ENCODE measurements at regions not wholly inside any gene's neighbourhood (a gene's known extent, or its start where the extent isn't known, plus 50 kb on each side); places are given as distances from the start of the nearest gene placed in this dataset.
"Not testable (repeated sequence)": the region's sequence is repeated elsewhere in the genome, so short reads cannot be mapped to it uniquely, and the experiment has no call there.

DNA sequence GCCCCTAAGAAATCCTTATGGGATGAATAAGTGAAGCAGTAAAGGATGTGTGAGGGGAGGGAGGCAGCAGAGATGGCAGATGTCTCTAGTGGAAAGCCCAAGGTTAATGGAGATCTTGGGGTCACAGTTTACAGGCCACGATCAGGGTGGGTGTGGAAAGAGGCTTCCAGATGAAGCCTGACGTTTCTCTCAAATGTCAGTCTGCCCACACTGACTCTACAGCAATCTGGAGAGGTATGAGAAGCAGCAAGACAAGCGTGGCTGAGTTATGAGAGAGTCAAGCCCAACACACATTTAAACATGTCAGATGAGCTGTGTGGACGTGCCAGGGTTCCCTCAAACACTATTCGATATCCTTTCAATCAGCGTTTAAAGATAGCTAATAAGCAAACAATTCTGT, 308.2 kb downstream of the BCL2L11 start:
- H4K91ac ChIP-seq (ENCODE audit: low read length); H4K8ac ChIP-seq (ENCODE audit: low read length); H3K36me3 ChIP-seq (ENCODE audit: control insufficient read depth in 1 of 2, insufficient read depth in 2 of 2, low read depth in 1 of 2, low read length in 2 of 2); H3K4ac ChIP-seq (ENCODE audit: low read depth in 1 of 2, low read length in 2 of 2); H3K4me2 ChIP-seq (ENCODE audit: low read length, poor library complexity, severe bottlenecking); H3K27ac ChIP-seq (ENCODE audit: low read length, poor library complexity, severe bottlenecking); H2BK15ac ChIP-seq (ENCODE audit: low read depth, poor library complexity, severe bottlenecking); H2AK5ac ChIP-seq (ENCODE audit: low read length, severe bottlenecking); DNase-seq; H3K9me3 ChIP-seq (ENCODE audit: control insufficient read depth, low read length); H3K9ac ChIP-seq (ENCODE audit: low read length); H3K18ac ChIP-seq (ENCODE audit: low read depth in 1 of 2, low read length in 2 of 2); H3K14ac ChIP-seq (ENCODE audit: low read length in 2 of 2); H2BK5ac ChIP-seq (ENCODE audit: low read depth, low read length, poor library complexity, severe bottlenecking); H3K79me1 ChIP-seq (replicated peaks; ENCODE audit: low read length, poor library complexity, severe bottlenecking); H3K4me1 ChIP-seq (ENCODE audit: control insufficient read depth, insufficient read depth, low read depth, low read length); H2BK12ac ChIP-seq (ENCODE audit: low read length in 2 of 2); H3K27me3 ChIP-seq (ENCODE audit: control insufficient read depth in 1 of 2, insufficient read depth in 1 of 2, low read length in 2 of 2); H2AFZ ChIP-seq (ENCODE audit: low read depth, low read length); H3K4me3 ChIP-seq (ENCODE audit: insufficient read depth in 1 of 2, low read depth in 1 of 2, low read length in 2 of 2); H2BK120ac ChIP-seq (ENCODE audit: low read depth, low read length); H3K23ac ChIP-seq (ENCODE audit: low read length in 2 of 2): not testable (repeated sequence)
- WGBS, result 93% methylated on average over 2 of the region's 6 CpGs

DNA sequence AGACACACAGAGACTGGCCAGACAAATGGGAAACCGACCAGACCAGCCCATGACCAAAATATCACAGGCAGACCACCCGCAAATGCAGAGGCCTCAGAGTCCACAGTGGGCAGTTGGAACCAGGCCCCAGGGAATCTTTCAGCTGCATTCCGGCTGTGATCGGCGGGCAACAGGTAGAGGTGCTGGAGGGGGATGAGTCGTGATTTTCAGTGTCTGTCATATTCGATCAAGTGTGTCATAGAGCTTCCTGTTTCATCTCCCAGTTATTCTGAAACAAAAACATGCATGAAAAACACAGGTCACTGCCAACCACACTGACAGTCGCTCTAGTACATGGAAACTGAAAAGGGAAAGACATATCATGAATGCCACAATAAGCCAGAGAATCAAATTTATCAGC, 308.6 kb downstream of the BCL2L11 start:
- not testable (repeated sequence) for H2BK120ac ChIP-seq (ENCODE audit: low read depth, low read length); H2AFZ ChIP-seq (ENCODE audit: low read depth, low read length); H3K79me1 ChIP-seq (replicated peaks; ENCODE audit: low read length, poor library complexity, severe bottlenecking); H2BK12ac ChIP-seq (ENCODE audit: low read length in 2 of 2); H3K18ac ChIP-seq (ENCODE audit: low read depth in 1 of 2, low read length in 2 of 2); H2BK15ac ChIP-seq (ENCODE audit: low read depth, poor library complexity, severe bottlenecking); H2BK5ac ChIP-seq (ENCODE audit: low read depth, low read length, poor library complexity, severe bottlenecking); H3K4me3 ChIP-seq (ENCODE audit: insufficient read depth in 1 of 2, low read depth in 1 of 2, low read length in 2 of 2); H3K4me2 ChIP-seq (ENCODE audit: low read length, poor library complexity, severe bottlenecking); H3K23ac ChIP-seq (ENCODE audit: low read length in 2 of 2); DNase-seq; H4K91ac ChIP-seq (ENCODE audit: low read length); H4K8ac ChIP-seq (ENCODE audit: low read length); H3K27ac ChIP-seq (ENCODE audit: low read length, poor library complexity, severe bottlenecking); H3K36me3 ChIP-seq (ENCODE audit: control insufficient read depth in 1 of 2, insufficient read depth in 2 of 2, low read depth in 1 of 2, low read length in 2 of 2); H3K4me1 ChIP-seq (ENCODE audit: control insufficient read depth, insufficient read depth, low read depth, low read length); H3K9me3 ChIP-seq (ENCODE audit: control insufficient read depth, low read length); H3K27me3 ChIP-seq (ENCODE audit: control insufficient read depth in 1 of 2, insufficient read depth in 1 of 2, low read length in 2 of 2); H3K9ac ChIP-seq (ENCODE audit: low read length); H3K4ac ChIP-seq (ENCODE audit: low read depth in 1 of 2, low read length in 2 of 2); H2AK5ac ChIP-seq (ENCODE audit: low read length, severe bottlenecking); H3K14ac ChIP-seq (ENCODE audit: low read length in 2 of 2)
- WGBS, result 100% methylated on average over 2 of the region's 8 CpGs

GRCh38 chr2:111430817-111431661, 310.3 kb downstream of the BCL2L11 start:
- not testable (repeated sequence) for H2BK5ac ChIP-seq (ENCODE audit: low read depth, low read length, poor library complexity, severe bottlenecking); H3K14ac ChIP-seq (ENCODE audit: low read length in 2 of 2); H3K4me1 ChIP-seq (ENCODE audit: control insufficient read depth, insufficient read depth, low read depth, low read length); H3K23ac ChIP-seq (ENCODE audit: low read length in 2 of 2); H4K8ac ChIP-seq (ENCODE audit: low read length); H2BK15ac ChIP-seq (ENCODE audit: low read depth, poor library complexity, severe bottlenecking); H3K18ac ChIP-seq (ENCODE audit: low read depth in 1 of 2, low read length in 2 of 2); H2BK120ac ChIP-seq (ENCODE audit: low read depth, low read length); H3K4me3 ChIP-seq (ENCODE audit: insufficient read depth in 1 of 2, low read depth in 1 of 2, low read length in 2 of 2); H3K9me3 ChIP-seq (ENCODE audit: control insufficient read depth, low read length); H3K9ac ChIP-seq (ENCODE audit: low read length); H3K27me3 ChIP-seq (ENCODE audit: control insufficient read depth in 1 of 2, insufficient read depth in 1 of 2, low read length in 2 of 2); DNase-seq; H2BK12ac ChIP-seq (ENCODE audit: low read length in 2 of 2); H4K91ac ChIP-seq (ENCODE audit: low read length); H3K4me2 ChIP-seq (ENCODE audit: low read length, poor library complexity, severe bottlenecking); H2AK5ac ChIP-seq (ENCODE audit: low read length, severe bottlenecking); H3K79me1 ChIP-seq (replicated peaks; ENCODE audit: low read length, poor library complexity, severe bottlenecking); H2AFZ ChIP-seq (ENCODE audit: low read depth, low read length); H3K36me3 ChIP-seq (ENCODE audit: control insufficient read depth in 1 of 2, insufficient read depth in 2 of 2, low read depth in 1 of 2, low read length in 2 of 2); H3K4ac ChIP-seq (ENCODE audit: low read depth in 1 of 2, low read length in 2 of 2); H3K27ac ChIP-seq (ENCODE audit: low read length, poor library complexity, severe bottlenecking)
- 86% methylated on average over 1 of the region's 9 CpGs for WGBS

- not testable (repeated sequence) for DNase-seq; H3K9ac ChIP-seq (ENCODE audit: low read length); H3K18ac ChIP-seq (ENCODE audit: low read depth in 1 of 2, low read length in 2 of 2); H2AFZ ChIP-seq (ENCODE audit: low read depth, low read length); H2BK12ac ChIP-seq (ENCODE audit: low read length in 2 of 2); H3K23ac ChIP-seq (ENCODE audit: low read length in 2 of 2); H2BK120ac ChIP-seq (ENCODE audit: low read depth, low read length); H3K14ac ChIP-seq (ENCODE audit: low read length in 2 of 2); H3K79me1 ChIP-seq (replicated peaks; ENCODE audit: low read length, poor library complexity, severe bottlenecking); H3K4me1 ChIP-seq (ENCODE audit: control insufficient read depth, insufficient read depth, low read depth, low read length); H2AK5ac ChIP-seq (ENCODE audit: low read length, severe bottlenecking); H2BK15ac ChIP-seq (ENCODE audit: low read depth, poor library complexity, severe bottlenecking); H3K4me2 ChIP-seq (ENCODE audit: low read length, poor library complexity, severe bottlenecking); H4K8ac ChIP-seq (ENCODE audit: low read length); H3K36me3 ChIP-seq (ENCODE audit: control insufficient read depth in 1 of 2, insufficient read depth in 2 of 2, low read depth in 1 of 2, low read length in 2 of 2); H3K27me3 ChIP-seq (ENCODE audit: control insufficient read depth in 1 of 2, insufficient read depth in 1 of 2, low read length in 2 of 2); H4K91ac ChIP-seq (ENCODE audit: low read length); H2BK5ac ChIP-seq (ENCODE audit: low read depth, low read length, poor library complexity, severe bottlenecking); H3K4me3 ChIP-seq (ENCODE audit: insufficient read depth in 1 of 2, low read depth in 1 of 2, low read length in 2 of 2); H3K9me3 ChIP-seq (ENCODE audit: control insufficient read depth, low read length); H3K4ac ChIP-seq (ENCODE audit: low read depth in 1 of 2, low read length in 2 of 2); H3K27ac ChIP-seq (ENCODE audit: low read length, poor library complexity, severe bottlenecking)
- WGBS, result no CpG with 5 or more reads among the region's 3 CpGs
These were observed 311.7 kb downstream of the BCL2L11 start for GRCh38 chr2:111432423-111432822.

Data from mesenchymal stem cell (in vitro differentiated cells and primary cell).